H54 (cell line): ENCODE measurements at regions not wholly inside any gene's neighbourhood (a gene's known extent, or its start where the extent isn't known, plus 50 kb on each side); places are given as distances from the start of the nearest gene placed in this dataset.

Source experiments
- DNase-seq: peaks from one replicate; pipeline ENCODE4 v3.0.0; 2011; ENCODE audit warnings: low spot score, mixed read lengths; ENCODE audit not compliant: insufficient read length
- FAIRE-seq: peaks from 3 replicates; lab custom pipeline; 2011; peaks lifted over from hg19 to GRCh38; lab: Jason Lieb, UNC
- POLR2A ChIP-seq: IDR thresholded peaks from 2 replicates; pipeline ENCODE4 v1.6.1; 2011; ENCODE audit warnings: low read depth, mild to moderate bottlenecking, low read length

- TF ChIP-seq POLR2A: no peak
- FAIRE-seq: no peak
Measured at GRCh38 chr6:56718236-56718635, 75.5 kb upstream of the DST start.

GRCh38 chr6:56716229-56716628, 73.5 kb upstream of the DST start:
- TF ChIP-seq POLR2A: no peak
- DNase-seq (no peak), FAIRE-seq (peak; percentile 55)

More at GRCh38 chr6:56718236-56718635, 75.5 kb upstream of the DST start:
- DNase-seq: no peak

GRCh38 chr6:56715741-56716140, 73.1 kb upstream of the DST start:
- FAIRE-seq (no peak), DNase-seq (no peak)
- TF ChIP-seq POLR2A: no peak

- TF ChIP-seq POLR2A: no peak
- FAIRE-seq: peak; percentile 100
- peak; percentile 52 for DNase-seq
Measured at GRCh38 chr6:56714982-56715456, 72.3 kb upstream of the DST start.

GRCh38 chr6:56714273-56714672, 71.6 kb upstream of the DST start:
- DNase-seq (no peak), FAIRE-seq (no peak)
- no peak for TF ChIP-seq POLR2A

- FAIRE-seq (peak; percentile 98), DNase-seq (no peak)
- TF ChIP-seq POLR2A: 0 out of 2 replicates have a peak, but pooled peaks have one; percentile 16
Measured at GRCh38 chr6:56713254-56713672, 70.6 kb upstream of the DST start.

- no peak for FAIRE-seq
- no peak for DNase-seq
- TF ChIP-seq POLR2A: no peak
Measured at GRCh38 chr6:56710967-56711366, 68.3 kb upstream of the DST start.

GRCh38 chr6:56709650-56710049, 67.0 kb upstream of the DST start:
- TF ChIP-seq POLR2A: no peak
- no peak for DNase-seq
- FAIRE-seq: peak; percentile 85

- DNase-seq (no peak), FAIRE-seq (peak; percentile 76)
- no peak for TF ChIP-seq POLR2A
Measured at GRCh38 chr6:56708810-56709597, 66.3 kb upstream of the DST start.

GRCh38 chr6:56706981-56707726, 64.5 kb upstream of the DST start:
- no peak for TF ChIP-seq POLR2A
- FAIRE-seq (peak; percentile 75), DNase-seq (no peak)

GRCh38 chr6:56699066-56699654, 56.5 kb upstream of the DST start:
- TF ChIP-seq POLR2A: no peak
- FAIRE-seq: peak; percentile 85
- no peak for DNase-seq

- no peak for DNase-seq
- FAIRE-seq: no peak
- no peak for TF ChIP-seq POLR2A
Measured at GRCh38 chr6:56695702-56696101, 53.0 kb upstream of the DST start.

GRCh38 chr6:56694002-56694401, 51.3 kb upstream of the DST start:
- FAIRE-seq (no peak), DNase-seq (no peak)
- TF ChIP-seq POLR2A: no peak

GRCh38 chr6:56693246-56693607, 50.5 kb upstream of the DST start:
- FAIRE-seq (peak; percentile 87), DNase-seq (no peak)
- no peak for TF ChIP-seq POLR2A
